Activated CD4-positive, alpha-beta T cell treated with anti-CD3 and anti-CD28 coated beads, Interleukin-2, amount 50 U/mL, for 16 hours (primary cell): ENCODE measurements at regions not wholly inside any gene's neighbourhood (a gene's known extent, or its start where the extent isn't known, plus 50 kb on each side); places are given as distances from the start of the nearest gene placed in this dataset.
"Not testable (repeated sequence)": the region's sequence is repeated elsewhere in the genome, so short reads cannot be mapped to it uniquely, and the experiment has no call there.

Source experiments
- DNase-seq: peaks from one replicate; pipeline ENCODE4 v3.0.0-alpha.2; 2020

DNA sequence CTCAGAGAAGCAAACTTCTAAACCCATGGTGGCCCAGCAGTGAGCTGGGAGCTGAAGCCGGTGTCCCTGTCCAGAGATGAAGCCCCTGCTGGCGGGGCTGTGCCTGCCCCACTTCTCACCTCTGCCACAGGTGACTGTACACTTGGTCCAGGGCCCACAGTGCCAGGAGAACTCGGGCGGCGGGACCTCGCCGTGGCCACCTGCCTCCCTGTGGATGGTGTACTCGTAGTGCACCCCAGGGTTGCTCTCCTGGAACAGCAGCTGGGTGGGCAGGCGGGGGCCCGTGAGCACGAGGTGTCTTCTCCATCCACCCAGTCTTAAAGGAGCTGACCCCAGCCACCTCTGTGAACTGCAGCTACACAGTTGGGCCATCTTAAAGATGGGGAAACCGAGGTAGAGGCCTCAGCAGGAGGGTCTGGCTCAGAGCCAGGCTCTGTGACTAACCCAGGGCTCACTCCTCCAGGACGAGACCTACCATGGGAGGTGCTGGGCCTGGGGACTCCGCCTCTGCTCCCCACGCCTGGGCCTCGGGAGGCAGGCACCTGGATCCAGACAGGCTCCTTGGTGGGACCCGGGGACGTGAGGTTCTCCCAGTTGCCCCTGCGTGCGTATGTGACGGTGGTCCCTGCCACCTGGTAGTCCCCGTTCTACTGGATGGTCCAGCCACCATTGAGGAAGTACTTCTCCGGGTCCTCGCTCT lies 113.1 kb upstream of the AKAP13 start:
- DNase-seq: not testable (repeated sequence)

DNA sequence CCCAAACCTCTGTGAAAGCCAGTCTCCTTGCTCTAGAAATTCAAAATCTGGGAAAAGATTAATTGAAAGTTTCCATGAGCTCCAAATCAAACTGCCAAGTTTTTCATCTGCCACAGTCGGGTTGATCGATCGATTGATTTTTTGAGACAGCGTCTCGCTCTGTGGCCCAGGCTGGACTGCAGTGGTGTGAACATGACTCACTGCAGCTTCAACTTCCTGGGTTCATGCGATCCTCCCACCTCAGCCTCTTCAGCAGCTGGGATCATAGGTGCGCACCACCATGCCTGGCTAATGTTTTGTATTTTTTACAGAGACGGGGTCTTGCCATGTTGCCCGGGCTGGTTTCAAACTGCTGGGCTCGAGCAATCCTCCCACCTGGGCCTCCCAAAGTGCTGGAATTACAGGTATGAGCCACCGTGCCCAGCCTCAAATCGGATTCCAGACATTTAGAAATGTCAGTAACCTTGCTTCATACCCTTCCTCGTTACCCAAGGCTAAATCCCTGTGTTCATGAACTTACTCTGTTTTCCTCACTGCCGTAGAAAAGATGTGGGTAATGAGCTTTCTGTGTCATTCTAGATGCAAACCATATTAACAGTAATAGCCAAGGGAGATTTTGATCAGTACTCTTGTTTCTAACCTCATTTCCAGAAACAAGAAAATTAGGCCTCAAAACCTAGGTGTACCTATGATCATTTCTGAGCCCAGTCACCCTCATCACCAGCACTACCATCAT lies 105.9 kb upstream of the AKAP13 start:
- DNase-seq: no peak

DNA sequence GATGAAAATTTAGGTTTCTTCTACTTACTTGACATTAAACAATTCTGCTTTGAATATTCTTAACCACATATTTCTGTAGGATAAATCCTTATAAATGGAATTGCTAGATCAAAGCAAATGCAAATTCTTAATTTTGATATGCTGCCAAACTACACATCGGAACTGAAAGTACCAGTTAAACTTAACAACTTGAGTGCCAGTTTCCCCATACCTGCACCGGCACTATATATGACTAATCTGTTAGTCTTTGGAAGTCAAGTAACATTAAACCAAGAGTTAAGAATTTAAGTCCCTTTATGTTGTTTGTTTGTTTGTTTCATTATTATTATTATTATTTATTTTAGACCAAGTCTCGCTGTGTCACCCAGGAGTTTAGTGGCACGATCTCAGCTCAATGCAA lies 103.9 kb upstream of the AKAP13 start:
- no peak for DNase-seq

DNA sequence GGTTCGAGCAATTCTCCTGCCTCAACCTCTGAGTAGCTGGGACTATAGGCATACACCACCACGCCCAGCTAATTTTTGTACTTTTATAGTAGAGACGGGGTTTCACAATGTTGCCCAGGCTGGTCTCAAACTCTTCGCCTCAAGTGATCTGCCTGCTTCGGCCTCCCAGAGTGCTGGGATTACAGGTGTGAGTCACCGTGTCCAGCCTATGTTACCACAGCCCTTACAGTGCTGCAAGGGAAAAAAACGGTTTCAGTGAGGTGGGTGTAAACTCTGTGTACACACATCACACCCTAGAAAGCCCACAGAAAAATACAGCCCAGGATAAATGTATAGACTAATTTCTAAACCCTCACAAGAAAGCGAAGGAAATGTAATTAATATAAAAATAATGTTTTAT lies 103.5 kb upstream of the AKAP13 start:
- DNase-seq: no peak

DNA sequence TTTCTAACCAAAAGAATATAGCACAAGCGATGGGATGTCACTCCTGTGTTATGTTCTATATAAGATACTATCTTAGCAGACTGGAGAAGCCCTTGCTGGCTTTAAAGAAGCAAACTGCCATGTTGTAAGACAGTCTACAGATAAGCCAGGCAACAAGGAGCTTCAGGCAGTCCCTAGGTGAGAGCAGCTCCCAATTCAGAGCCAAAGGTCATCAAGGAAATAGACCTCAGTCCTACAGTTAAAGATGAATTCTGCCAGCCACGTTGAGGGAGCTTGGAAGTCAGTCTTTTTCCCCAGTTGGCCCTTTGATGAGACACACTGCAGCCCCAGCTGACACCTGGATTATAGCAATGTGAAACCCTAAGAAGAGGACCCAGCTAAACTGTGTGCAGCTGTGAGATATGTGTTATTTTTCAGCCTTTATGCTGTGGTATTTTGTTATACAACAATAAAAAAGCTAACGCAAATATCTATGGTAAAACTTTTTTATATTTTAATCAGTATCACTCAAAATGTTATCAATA lies 102.5 kb upstream of the AKAP13 start:
- no peak for DNase-seq

DNA sequence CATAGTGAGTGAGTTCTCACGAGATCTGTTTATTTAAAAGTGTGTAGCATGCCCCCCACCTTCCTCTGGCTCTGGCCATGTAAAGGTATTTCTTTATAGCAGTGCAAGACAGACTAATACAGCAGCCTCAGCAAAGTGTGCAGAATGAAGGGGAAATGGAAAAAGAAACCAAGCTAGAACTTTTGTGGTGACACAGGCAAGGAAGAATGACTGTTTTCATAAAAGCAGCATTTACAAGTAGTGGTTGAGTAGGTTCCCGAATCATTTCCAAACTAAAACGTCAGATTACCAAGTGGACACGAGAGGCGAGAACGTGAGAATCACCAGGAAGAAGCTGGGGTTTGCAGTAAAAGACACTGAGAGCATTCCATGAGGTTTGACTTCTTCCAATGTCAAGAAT lies 100.2 kb upstream of the AKAP13 start:
- peak; percentile 51 for DNase-seq

DNA sequence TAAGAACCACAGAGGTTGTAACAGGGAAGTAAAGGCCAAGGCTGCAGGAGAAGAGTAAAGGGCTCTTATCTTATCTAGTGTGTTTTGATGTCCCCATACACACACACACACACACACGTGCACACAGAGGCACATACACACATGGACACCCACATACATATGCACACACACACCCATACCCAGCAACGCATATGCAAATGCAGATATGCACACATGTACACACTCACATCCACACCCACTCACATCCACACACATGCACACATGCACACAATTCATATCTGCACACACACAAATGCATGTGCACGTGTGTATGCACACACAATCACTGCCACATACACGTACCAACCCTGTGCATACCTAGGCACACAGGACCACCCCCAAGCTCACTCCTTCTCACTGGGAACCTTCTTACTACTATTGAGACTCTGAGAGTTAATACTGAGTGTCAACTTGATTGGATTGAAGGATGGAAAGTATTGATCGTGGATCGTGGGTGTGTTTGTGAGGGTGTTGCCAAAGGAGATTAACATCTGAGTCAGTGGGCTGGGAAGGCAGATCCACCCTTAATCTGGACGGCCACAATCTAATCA lies 99.0 kb upstream of the AKAP13 start:
- DNase-seq: no peak

DNA sequence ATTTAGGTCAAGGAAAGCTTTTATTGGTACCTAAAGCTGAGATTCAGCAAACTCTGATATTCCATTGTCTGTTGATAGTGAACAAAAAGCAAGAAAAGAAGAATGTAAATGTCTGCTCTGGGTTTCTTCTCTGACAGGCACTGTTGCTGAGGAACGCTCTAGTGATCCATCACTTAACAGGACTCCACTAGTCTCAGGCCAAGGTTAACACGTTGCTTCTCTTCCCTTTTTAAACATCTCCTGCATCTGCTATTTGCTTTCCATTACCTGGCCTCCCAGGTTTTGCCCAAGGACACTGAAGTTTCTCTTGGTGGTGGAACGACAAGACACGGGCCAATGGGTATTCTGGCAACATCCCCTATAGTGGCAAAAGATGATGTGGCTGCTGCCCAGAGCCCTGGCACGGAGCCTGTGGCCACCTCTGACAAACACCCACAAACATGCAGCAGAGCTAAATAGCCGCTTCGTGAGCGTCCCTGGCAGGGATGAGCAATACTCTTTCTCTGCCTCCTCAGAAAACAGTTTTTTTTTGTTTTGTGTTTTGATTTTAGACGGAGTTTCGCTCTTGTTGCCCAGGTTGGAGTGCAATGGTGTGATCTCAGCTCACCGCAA lies 97.8 kb upstream of the AKAP13 start:
- no peak for DNase-seq

DNA sequence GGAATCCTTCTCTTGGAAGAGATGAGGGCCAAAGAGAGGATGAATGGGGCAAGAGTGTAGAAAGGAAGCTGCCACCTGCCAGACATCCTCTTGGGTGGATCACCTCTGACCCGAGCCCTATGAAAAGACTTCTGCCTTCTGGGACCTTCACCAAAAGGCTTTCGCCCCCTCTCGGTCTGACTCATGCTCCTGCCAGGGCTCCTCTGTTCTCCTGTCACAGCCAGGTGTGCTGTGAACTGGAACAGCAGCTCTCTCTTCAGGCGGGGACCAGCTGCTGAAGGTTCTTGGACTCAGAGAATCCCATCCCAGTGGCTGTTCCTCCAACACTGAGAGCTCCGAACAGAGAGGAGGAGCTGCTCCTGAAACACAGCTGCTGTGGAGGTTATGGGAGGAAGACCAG lies 96.6 kb upstream of the AKAP13 start:
- not testable (repeated sequence) for DNase-seq

DNA sequence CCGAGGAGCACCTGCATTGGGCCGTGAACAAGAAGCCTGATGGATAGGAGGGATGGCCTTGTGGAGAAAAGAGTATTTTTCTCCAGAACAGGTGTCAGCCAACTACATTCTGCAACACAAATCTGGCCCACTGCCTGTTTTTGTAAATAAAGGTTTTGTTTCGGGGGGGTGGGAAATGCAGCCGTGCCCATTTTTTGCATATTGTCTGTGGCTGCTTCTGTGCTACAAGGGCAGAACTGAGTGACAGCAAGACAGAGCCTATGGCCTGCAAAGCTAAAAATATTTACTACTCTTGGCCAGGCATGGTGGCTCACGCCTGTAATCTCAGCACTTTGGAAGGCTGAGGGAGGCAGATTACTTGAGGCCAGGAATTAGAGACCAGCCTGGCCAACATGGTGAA lies 95.9 kb upstream of the AKAP13 start:
- DNase-seq: no peak

DNA sequence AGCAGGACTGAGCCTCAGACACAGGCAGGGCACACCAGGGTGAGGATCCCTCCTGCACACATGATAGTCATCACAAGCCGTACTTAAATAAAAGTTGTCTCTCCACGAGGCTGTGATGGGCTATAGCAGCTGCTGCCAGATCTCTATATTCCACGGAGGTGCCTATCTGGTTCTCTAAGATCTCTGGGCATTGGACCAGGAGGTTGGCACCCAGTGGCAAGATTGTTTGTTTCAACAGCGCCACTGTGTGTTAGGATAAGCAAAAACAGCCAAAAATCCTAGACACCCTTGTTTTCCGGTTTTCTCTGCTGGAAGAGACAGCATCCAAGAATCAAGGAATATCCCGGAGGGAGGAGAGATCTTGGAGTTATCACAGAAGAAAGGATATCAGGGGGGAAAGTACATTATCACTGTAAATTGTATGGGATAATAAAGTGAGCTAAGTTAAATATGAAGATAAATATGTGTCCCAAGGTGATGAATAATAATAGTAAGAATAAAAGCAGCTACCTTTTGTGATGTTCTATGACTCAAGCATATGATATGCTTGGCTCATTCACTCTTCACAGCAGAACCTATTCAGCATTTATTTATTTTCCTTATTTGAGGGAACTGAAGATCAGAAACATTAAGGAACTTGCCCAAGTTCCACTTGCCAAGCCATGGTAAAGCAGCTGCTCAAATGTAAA lies 90.6 kb upstream of the AKAP13 start:
- DNase-seq: peak; percentile 25

DNA sequence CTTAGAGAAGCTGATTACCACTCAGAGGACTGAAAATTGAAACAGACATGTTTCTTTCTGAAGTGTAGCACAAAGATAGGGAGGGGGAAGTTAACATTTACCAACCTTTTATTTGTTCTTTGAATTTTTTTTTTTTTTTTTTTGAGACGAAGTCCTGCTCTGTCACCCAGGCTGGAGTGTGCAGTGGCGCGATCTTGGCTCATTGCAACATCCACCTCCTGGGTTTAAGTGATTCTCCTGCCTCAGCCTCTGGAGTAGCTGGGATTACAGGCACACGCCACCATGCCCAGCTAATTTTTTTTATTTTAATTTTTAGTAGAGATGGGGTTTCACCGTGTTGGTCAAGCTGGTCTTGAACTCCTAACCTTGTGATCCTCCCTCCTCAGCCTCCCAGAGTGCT lies 87.8 kb upstream of the AKAP13 start:
- DNase-seq: not testable (repeated sequence)

DNA sequence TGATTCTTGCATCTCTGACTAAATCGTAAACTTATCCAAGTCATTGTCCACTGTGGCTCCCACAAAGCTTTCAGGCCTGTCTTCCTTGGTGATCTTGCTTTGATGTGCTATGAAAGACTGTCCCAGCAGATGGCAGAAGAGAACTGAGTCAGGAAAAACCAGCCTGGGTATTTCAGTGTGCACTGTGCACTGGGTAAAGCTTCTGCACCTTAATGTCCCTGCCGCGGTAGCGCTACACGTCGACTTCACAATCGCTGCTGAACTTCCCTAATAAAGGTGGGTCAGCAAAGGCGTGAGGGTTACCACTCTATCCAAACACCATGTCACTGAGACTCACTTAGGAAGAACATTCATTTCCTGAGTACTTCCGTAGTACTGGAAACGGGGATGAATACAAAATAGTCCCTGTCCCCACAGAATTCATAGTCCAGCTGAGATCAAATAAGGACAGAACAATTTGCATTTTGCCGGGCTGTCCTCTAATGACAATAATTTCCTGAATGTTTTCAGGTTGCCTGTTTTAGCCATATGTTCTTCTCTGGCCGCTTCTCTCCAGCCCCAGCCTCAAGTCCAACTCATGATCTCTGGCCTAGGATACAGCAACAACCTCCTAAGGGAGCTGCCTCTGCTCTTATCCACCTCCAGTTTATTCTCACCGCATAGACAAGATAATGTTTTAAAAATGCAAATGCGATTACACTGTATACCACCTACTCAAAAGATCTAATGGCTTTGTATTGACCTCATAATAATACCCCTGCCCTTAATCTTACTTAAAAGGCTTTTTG lies 83.6 kb upstream of the AKAP13 start:
- DNase-seq: peak; percentile 84

DNA sequence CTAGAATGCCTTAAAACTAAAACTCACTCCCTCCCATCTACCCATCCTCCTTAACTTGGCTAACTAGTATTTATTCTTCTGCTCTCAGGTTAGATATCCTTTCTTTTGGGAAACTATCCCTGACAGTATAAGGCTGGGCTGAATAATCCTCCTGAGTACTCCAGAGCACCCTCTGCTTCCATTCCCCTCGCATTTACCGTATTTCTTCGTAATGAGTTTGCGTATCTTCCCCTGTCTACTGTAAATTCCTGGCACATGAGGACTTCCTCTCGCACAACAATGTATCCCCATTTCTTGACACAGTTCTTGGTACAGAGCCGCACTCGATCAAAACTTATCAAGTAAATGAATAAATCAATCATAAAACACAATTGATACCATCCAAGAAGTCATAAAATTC lies 82.9 kb upstream of the AKAP13 start:
- DNase-seq: no peak

DNA sequence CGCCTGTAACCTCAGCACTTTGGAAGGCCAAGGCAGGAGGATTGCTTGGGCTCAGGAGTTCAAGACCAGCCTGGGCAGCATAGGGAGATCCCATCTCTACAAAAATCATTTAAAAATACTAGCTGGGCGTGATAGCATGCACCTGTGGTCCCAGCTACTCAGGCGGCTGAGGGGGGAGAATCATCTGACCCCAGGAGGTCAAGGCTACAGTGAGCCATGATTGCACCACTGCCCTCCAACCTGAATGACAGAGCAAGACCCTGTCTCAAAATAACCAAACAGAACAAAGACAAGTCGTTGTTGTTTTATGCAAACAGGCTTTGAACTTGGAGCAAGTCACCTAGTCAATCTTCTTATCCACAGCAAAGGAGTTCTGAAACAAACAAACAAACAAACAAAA lies 82.0 kb upstream of the AKAP13 start:
- no peak for DNase-seq

DNA sequence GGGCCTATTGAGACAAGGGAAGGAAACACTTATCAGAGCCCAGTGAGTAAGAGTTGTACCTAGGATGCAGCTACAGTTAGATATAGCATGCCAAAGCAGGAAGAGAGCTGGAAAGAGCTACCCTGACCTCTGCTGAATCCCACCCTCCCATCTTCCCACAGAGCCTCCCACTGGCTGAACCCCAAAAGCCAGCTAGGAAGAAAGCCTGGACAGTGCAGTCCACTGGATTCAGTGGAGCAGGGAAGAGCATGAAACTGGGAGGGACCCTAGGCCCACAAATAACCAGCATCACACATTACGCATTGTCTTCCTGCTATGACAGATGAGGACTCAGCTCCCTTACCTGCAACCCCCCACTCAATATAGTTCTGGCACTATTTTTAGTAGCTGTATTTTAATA lies 81.5 kb upstream of the AKAP13 start:
- no peak for DNase-seq

DNA sequence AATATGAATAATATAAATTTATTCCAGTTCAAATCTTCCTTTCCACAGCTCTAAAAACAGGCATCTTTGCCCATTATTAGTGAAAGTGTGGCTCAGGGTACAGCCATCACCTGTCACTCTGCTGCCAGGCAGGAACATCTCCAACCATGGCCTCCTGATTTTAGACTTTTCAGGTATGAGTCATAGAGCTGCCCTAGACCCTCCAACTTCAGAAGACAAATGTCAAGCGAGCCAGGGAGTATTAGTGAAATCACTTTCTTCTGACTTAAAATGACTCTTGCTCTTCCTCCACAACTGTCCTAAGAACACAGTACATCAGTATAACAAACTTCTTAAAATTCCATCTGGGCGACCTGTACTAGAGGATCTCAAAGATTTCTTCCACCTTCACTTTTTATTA lies 78.1 kb upstream of the AKAP13 start:
- no peak for DNase-seq

DNA sequence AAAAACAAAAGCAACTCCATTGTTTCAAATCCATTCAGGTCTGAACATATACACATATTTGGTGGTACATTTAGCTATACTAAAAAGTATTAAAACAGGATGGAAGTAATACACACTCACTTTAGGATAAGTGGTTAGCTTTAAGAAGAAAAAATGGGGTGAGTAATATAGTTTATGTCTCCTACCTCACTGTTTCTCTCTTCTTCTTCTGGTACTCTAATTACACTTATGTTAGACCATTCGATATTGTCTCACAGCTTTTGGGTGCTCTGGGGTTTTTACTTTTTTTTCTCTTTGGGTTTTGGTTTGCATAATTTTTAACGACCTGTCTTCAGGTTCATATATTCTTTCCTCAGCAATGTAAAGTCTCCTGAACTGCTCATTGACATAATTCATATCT lies 75.4 kb upstream of the AKAP13 start:
- no peak for DNase-seq

DNA sequence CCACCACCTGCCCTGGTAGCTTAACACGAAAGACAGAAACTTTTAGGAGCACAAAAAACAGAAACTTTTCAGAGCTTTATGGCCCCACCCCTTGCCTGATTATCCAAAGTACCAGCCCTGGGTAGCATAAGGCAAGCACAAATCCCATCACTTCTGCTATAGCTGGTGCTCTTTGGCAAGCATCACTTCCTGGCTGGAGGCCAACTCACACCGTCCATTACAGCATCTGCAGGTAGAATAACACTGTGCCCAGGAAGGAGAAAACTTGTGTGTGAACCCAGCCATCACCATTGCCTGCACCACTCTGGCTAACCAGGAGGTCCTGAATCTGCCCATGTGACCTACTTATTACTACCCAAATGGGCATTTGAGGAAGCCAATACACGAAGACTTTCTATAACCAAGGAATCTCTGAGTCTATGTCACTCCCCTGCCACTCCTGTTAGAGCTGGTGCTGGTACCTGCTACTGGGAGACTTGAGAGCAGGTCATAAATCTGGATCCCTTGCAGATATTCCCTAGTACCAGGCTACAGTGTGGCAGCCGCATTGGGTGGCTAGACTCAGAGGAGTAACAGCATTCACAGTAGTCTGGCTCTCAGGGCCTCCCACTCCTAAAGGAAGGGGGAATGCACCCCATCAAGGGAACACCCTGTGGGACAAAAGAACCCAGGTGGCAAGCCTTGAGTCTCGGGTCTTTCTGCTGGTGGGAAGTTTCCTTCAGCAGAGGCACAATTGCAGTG lies 73.3 kb upstream of the AKAP13 start:
- DNase-seq: no peak

DNA sequence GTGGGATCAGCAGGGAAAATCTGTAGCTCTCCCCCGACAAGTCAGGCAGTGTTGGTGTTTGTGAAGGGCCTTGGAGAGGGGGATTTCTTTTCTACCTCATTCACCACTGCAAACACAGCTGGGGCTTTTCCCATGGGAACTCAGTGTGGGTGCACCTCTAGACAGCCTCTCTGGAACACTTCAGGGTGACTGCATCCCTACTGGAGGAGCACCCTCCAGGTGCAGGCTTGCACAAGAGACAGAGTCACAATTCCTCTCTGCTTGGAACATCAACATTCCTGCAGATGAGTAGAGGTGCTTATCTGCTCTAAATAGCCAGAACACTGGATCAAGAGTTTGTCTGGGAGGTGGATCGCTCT lies 72.7 kb upstream of the AKAP13 start:
- DNase-seq: no peak

DNA sequence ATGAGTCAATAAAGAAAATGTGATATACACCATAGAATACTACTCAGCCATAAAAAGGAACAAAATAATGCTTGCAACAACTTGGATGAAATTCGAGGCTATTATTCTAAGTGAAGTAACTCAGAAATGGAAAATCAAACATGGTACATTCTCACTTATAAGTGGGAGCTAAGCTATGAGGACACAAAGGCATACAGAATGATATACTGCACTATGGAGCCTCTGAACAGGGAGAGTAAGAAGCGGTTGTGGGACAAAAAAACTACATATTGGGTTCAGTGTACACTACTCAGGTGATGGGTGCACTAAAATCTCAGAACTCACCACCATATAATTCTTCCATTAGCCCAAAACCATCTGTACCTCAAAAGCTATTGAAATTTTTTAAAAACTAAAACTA lies 68.8 kb upstream of the AKAP13 start:
- DNase-seq: no peak

DNA sequence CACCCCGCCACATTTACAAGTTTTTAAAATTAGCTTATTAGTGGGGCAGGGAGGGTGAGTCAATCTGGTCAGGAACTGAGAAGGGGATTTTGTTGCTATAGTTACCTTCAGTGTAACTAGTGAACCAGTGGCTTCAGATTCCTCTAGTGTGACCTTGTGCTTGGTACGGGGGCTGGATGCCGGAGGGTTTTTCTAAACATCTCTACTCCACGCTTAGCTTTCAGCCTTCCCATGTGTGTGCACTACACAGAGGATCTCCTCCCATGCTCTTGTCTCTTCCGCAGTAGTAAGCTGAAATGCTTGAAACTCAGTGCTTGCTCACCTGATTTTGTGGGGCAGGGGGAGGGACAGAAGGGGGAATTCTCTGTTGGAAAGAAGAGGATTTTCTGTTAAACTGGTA lies 67.9 kb upstream of the AKAP13 start:
- DNase-seq: peak; percentile 40
